Neutrophil (primary cell): ENCODE measurements at regions not wholly inside any gene's neighbourhood (a gene's known extent, or its start where the extent isn't known, plus 50 kb on each side); places are given as distances from the start of the nearest gene placed in this dataset.
"Not testable (repeated sequence)": the region's sequence is repeated elsewhere in the genome, so short reads cannot be mapped to it uniquely, and the experiment has no call there.

Experiments used
- H3K27ac ChIP-seq: fragments of 200-600 bp; sonication (generic); 2 replicates; pipeline ENCODE4 v1.5.1; 2016; ENCODE audit warnings: mild to moderate bottlenecking, moderate library complexity
- H3K27me3 ChIP-seq: fragments of 200-600 bp; sonication (generic); 2 replicates; pipeline ENCODE4 v1.6.0; 2016; ENCODE audit warnings: mild to moderate bottlenecking
- H3K36me3 ChIP-seq: fragments of 200-600 bp; sonication (generic); 2 replicates; pipeline ENCODE4 v1.5.1; 2017
- H3K4me1 ChIP-seq, 2 experiments: fragments of 200-600 bp in 1 of 2; sonication (generic) in 1 of 2; 1 replicate in 1 of 2; 2 replicates in 1 of 2; pipeline versions ENCODE4 v1.5.1 to v1.6.1; 2013 to 2016; ENCODE audit warnings: low read depth in 1 of 2, low read length in 1 of 2, mild to moderate bottlenecking in 1 of 2, moderate library complexity in 1 of 2; ENCODE audit not compliant: control insufficient read depth in 1 of 2, insufficient read depth in 1 of 2
- H3K4me3 ChIP-seq, 2 experiments: fragments of 200-600 bp in 1 of 2; sonication (generic) in 1 of 2; 1 replicate in 1 of 2; 2 replicates in 1 of 2; pipeline ENCODE4 v1.5.1; 2013 to 2016; ENCODE audit warnings: low read depth in 1 of 2, low read length in 1 of 2, mild to moderate bottlenecking in 1 of 2, moderate library complexity in 1 of 2
- H3K9me3 ChIP-seq: fragments of 200-600 bp; sonication (generic); 2 replicates; pipeline ENCODE4 v1.5.1; 2016
- TF ChIP-seq, protein P1 (sequence below): fragments of 200-600 bp; sonication (generic); IDR thresholded peaks from 2 replicates; pipeline ENCODE4 v1.5.1; 2016; ENCODE audit warnings: antibody characterized with exemption

DNA sequence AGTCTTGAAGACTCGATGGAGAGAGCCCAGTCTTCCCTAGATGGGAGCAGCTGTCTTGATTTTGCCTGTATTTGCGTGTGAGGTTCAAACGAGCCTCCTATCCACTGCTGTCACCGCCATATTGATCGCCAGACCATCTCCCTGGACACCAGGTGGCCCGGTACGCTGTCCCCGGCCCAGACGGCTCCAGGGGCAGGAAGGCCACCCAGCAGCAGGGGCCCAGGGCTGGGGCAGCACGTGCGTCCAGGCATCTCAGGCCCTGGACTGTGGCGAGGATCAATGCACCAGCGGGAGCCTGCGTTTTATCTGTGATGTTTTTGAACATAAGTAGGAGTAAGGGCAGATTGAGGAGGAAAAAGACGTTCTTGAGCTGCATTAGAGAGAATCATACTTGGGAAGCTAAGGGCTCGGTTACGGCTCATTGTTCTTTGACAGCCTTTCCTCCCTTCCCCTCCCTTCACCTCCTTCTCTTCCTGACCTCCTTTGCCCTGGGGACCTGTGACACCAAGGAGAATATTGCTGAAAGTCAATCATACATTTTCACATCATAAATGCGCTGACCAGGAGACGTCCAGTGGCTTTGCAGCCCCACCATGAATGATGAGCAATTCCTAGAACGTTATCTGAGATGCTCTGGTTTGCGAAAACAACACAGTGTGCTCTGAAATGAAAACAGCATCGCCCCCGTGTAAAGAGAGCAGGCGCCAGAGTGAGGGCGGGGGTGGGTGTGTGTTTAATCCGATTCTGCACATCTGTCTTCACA is 711.2 kb upstream of the SALL3 start:
- Histone ChIP-seq H3K9me3 (no peaks in the 10 kb centered on the region), H3K36me3 (no peaks in the 10 kb centered on the region), H3K27me3 (no peaks in the 10 kb centered on the region), H3K4me1 (no peaks in the 10 kb centered on the region), H3K27ac (no peak overlapping the region), H3K4me3 (no peak overlapping the region)
- TF ChIP-seq, protein P1, sequence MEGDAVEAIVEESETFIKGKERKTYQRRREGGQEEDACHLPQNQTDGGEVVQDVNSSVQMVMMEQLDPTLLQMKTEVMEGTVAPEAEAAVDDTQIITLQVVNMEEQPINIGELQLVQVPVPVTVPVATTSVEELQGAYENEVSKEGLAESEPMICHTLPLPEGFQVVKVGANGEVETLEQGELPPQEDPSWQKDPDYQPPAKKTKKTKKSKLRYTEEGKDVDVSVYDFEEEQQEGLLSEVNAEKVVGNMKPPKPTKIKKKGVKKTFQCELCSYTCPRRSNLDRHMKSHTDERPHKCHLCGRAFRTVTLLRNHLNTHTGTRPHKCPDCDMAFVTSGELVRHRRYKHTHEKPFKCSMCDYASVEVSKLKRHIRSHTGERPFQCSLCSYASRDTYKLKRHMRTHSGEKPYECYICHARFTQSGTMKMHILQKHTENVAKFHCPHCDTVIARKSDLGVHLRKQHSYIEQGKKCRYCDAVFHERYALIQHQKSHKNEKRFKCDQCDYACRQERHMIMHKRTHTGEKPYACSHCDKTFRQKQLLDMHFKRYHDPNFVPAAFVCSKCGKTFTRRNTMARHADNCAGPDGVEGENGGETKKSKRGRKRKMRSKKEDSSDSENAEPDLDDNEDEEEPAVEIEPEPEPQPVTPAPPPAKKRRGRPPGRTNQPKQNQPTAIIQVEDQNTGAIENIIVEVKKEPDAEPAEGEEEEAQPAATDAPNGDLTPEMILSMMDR: no peak

DNA sequence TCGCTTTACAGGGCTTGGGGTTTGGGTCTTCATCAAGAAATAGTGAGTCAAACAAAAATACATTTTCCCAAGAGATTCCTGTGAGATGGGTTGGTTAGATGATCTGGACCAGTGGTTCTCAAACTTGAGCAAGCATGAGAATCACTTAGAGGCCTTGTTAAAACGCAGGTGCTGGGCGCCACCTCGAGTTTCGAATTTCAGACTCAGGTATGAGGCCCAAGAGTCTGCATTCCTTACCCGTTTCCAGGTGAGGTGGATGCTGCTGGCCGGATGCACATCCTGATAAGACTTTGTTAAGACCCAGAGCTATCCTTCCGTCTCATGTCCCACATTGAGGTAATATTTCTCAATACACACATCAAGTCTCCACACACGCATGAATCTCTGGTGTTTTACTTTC is 707.8 kb upstream of the SALL3 start:
- no peak overlapping the region for H3K27ac ChIP-seq
- H3K9me3 ChIP-seq: no peaks in the 10 kb centered on the region
- TF ChIP-seq, protein P1: no peak
- no peaks in the 10 kb centered on the region for H3K4me1 ChIP-seq
- H3K36me3 ChIP-seq: no peaks in the 10 kb centered on the region
- no peak overlapping the region for H3K4me3 ChIP-seq
- no peaks in the 10 kb centered on the region for H3K27me3 ChIP-seq

DNA sequence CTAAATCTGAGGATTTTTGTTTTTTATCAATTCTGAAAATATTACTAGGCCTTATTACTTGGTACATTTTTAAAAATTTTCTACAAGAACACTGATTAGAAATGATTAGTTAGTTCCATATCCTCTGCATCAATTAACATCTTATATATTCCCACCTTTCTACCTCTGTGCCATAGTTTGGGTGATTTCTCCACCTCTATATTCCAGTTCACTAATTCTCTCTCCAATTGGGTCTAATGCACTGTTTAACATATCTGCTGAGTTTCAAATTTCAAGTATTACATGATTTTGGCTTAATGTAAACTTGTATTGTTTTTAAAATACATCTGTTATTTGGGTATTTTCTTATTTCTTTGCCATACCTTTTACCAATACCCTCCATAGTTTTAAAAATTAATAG is 705.7 kb upstream of the SALL3 start:
- Histone ChIP-seq H3K27ac (no peak overlapping the region), H3K9me3 (no peaks in the 10 kb centered on the region), H3K4me1 (no peaks in the 10 kb centered on the region), H3K36me3 (no peaks in the 10 kb centered on the region), H3K27me3 (no peaks in the 10 kb centered on the region), H3K4me3 (no peak overlapping the region)
- TF ChIP-seq, protein P1: no peak

DNA sequence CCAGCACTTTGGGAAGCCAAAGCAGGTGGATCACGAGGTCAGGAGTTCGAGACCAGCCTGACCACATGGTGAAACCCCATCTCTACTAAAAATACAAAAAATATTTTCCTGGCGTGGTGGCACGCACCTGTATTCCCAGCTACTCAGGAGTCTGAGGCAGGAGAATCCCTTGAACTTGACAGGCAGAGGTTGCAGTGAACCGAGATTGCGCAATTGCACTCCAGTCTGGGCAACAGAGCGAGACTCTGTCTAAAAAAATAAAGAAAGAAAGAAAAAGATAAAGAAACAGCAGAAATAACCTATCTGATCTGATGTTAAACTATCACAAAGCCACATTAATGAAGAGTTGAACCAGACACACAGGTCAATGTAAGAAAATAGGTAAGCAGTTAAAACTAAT is 696.2 kb upstream of the SALL3 start:
- H3K27me3 ChIP-seq, H3K4me1 ChIP-seq, H3K4me3 ChIP-seq, H3K27ac ChIP-seq, H3K36me3 ChIP-seq, H3K9me3 ChIP-seq: not testable (repeated sequence)

DNA sequence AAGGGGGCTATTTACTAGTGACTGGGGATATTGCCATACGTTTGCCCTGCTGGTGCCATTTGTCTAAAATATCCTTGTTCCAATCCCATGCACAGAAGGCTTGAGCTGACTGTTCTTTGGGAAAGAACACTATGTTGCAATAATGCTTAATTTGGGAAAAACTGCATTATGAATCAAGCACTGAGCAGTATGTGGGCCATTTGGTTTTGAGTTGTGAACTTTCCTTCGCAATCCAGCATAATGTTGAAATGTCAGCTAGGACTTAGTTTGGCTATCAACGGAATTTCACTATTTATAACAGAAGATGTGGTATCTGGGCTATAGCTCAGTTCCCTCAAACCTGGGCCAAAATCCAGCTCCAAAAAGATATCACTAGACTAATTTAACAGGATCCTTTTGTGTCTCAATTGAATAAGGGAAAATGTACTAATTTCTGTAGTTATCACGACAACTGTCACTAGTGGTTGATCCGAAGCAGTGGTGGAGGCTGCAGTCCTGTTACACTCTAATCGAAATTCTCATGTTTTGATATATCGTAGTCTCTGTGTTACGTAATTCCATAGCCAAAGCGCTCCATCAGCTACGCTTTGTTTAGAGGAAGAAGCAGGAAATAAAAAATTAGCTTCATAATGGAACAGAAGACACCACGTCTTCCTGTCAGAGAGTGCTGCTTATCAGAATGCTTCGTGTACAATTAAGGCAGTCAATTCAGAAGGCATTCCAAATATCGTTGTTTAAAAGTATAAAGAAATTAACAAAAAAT is 686.8 kb upstream of the SALL3 start:
- no peaks in the 10 kb centered on the region for H3K36me3 ChIP-seq
- no peaks in the 10 kb centered on the region for H3K9me3 ChIP-seq
- TF ChIP-seq, protein P1: no peak
- H3K27ac ChIP-seq: no peak overlapping the region
- no peak overlapping the region for H3K4me3 ChIP-seq
- no peaks in the 10 kb centered on the region for H3K4me1 ChIP-seq
- no peaks in the 10 kb centered on the region for H3K27me3 ChIP-seq

DNA sequence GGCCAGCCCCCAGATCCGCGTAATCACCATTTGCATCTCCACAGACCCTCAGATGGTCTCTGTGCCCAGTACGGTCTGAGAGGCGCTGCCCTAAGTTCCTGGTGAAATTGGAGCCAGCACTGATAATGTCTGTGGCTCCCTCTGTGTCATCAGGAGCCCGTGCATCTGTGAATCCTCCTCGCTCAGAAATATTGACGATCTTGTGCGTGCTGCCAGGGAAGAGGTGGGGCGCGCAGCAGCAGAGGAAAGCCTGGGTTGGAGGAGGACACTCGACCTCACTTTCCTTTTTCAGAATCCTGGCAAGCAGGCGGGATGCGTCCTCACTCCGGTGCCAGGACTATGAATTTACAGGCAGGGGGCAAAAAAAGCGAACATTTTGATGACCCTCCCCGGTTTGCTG is 686.1 kb upstream of the SALL3 start:
- TF ChIP-seq, protein P1: no peak
- Histone ChIP-seq H3K4me1 (no peaks in the 10 kb centered on the region), H3K9me3 (no peaks in the 10 kb centered on the region), H3K36me3 (no peaks in the 10 kb centered on the region), H3K27me3 (no peaks in the 10 kb centered on the region), H3K4me3 (no peak overlapping the region), H3K27ac (no peak overlapping the region)
